Calu3 (cell line): ENCODE measurements at regions not wholly inside any gene's neighbourhood (a gene's known extent, or its start where the extent isn't known, plus 50 kb on each side); places are given as distances from the start of the nearest gene placed in this dataset.

Source experiments
- BruUV-seq: library from RNA; stranded (reverse); fragments of 400-500 nt; replicated peaks from 2 replicates; lab custom pipeline; 2021; lab: Mats Ljungman, UMichigan
- CTCF ChIA-PET: fragments of 300-600 bp; sonication (Branson Sonifier 250); formaldehyde crosslinking; loops from one replicate; lab custom pipeline; 2022; ENCODE audit warnings: antibody characterized with exemption; lab: Charles Lee
- DNase-seq: peaks from one replicate; pipeline ENCODE4 v3.0.0; 2022
- H3K27ac Mint-ChIP-seq: one replicate; pipeline ENCODE4 v1.8.0; 2022; ENCODE audit warnings: mixed read lengths; ENCODE audit not compliant: unreplicated experiment
- H3K27me3 Mint-ChIP-seq: one replicate; pipeline ENCODE4 v1.8.0; 2022; ENCODE audit warnings: mixed read lengths; ENCODE audit not compliant: unreplicated experiment
- H3K36me3 Mint-ChIP-seq: one replicate; pipeline ENCODE4 v1.8.0; 2022; ENCODE audit warnings: mild to moderate bottlenecking, moderate library complexity, mixed read lengths; ENCODE audit not compliant: insufficient read depth, unreplicated experiment
- H3K4me1 Mint-ChIP-seq: one replicate; pipeline ENCODE4 v1.8.0; 2022; ENCODE audit warnings: mild to moderate bottlenecking, low read depth, mixed read lengths; ENCODE audit not compliant: unreplicated experiment
- H3K4me3 Mint-ChIP-seq: one replicate; pipeline ENCODE4 v1.8.0; 2022; ENCODE audit warnings: mild to moderate bottlenecking, low read depth, moderate library complexity, mixed read lengths; ENCODE audit not compliant: unreplicated experiment
- H3K9me3 Mint-ChIP-seq: one replicate; pipeline ENCODE4 v1.8.0; 2022; ENCODE audit warnings: low read depth, mixed read lengths; ENCODE audit not compliant: unreplicated experiment
- CTCF ChIP-seq: fragments of 200-600 bp; IDR thresholded peaks from one replicate; pipeline ENCODE4 v1.8.0; 2022; ENCODE audit warnings: antibody characterized with exemption; ENCODE audit not compliant: unreplicated experiment
- intact Hi-C: fragments of 100-400 bp; cut with micrococcal nuclease; formaldehyde crosslinking; loops from one replicate; pipeline ENCODE4 v1.10.0; 2022; ENCODE audit not compliant: unreplicated experiment

- Mint-ChIP-seq H3K27ac (no peak overlapping the region), H3K36me3 (no peaks in the 10 kb centered on the region), H3K4me1 (no peaks in the 10 kb centered on the region), H3K4me3 (no peak overlapping the region), H3K9me3 (no peaks in the 10 kb centered on the region), H3K27me3 (peaks cover 86% of the 10 kb centered on the region)
- CTCF ChIA-PET = interaction anchor here (0.8 kb wide), 1 partner anchor 68 kb away, joined by 3 read pairs; no protein-coding TSS in a partner anchor
- no TSS peak for BruUV-seq
- no peak for TF ChIP-seq CTCF
- intact Hi-C loops = no loop called here
- no peak for DNase-seq
Observed at GRCh38 chr1:30314591-30314990, 408.8 kb downstream of the MATN1 start.

GRCh38 chr1:30313584-30313983 lies 409.8 kb downstream of the MATN1 start:
- CTCF ChIA-PET = interaction anchor here (0.5 kb wide), 1 partner anchor 1211 kb away, joined by 3 read pairs; no protein-coding TSS in a partner anchor
- no TSS peak for BruUV-seq
- intact Hi-C loops = no loop called here
- H3K36me3 Mint-ChIP-seq = no peaks in the 10 kb centered on the region
- no peaks in the 10 kb centered on the region for H3K9me3 Mint-ChIP-seq
- no peaks in the 10 kb centered on the region for H3K4me1 Mint-ChIP-seq
- peaks cover 79% of the 10 kb centered on the region for H3K27me3 Mint-ChIP-seq
- no peak for DNase-seq
- TF ChIP-seq CTCF = no peak
- no peak overlapping the region for H3K27ac Mint-ChIP-seq
- no peak overlapping the region for H3K4me3 Mint-ChIP-seq

- H3K27me3 Mint-ChIP-seq = peaks cover 79% of the 10 kb centered on the region
- TF ChIP-seq CTCF = no peak
Observed at GRCh38 chr1:30313176-30313575, 410.2 kb downstream of the MATN1 start.

GRCh38 chr1:30312226-30312625 lies 411.2 kb downstream of the MATN1 start:
- intact Hi-C loops = no loop called here
- H3K27me3 Mint-ChIP-seq = peaks cover 78% of the 10 kb centered on the region
- no TSS peak for BruUV-seq
- TF ChIP-seq CTCF = no peak
- no peaks in the 10 kb centered on the region for H3K9me3 Mint-ChIP-seq
- DNase-seq = no peak
- H3K4me1 Mint-ChIP-seq = no peaks in the 10 kb centered on the region
- CTCF ChIA-PET = no interaction called here
- no peak overlapping the region for H3K4me3 Mint-ChIP-seq
- no peak overlapping the region for H3K27ac Mint-ChIP-seq
- H3K36me3 Mint-ChIP-seq = no peaks in the 10 kb centered on the region

More at GRCh38 chr1:30313176-30313575, 410.2 kb downstream of the MATN1 start:
- no peak overlapping the region for H3K4me3 Mint-ChIP-seq
- DNase-seq = no peak
- H3K4me1 Mint-ChIP-seq = no peaks in the 10 kb centered on the region
- H3K36me3 Mint-ChIP-seq = no peaks in the 10 kb centered on the region
- H3K9me3 Mint-ChIP-seq = no peaks in the 10 kb centered on the region
- CTCF ChIA-PET = no interaction called here
- no TSS peak for BruUV-seq
- no peak overlapping the region for H3K27ac Mint-ChIP-seq
- intact Hi-C loops = no loop called here
